A549 (cell line): ENCODE measurements at regions not wholly inside any gene's neighbourhood (a gene's known extent, or its start where the extent isn't known, plus 50 kb on each side); places are given as distances from the start of the nearest gene placed in this dataset.

Experiments
- ATAC-seq, 2 experiments: fragments of 200-7000 bp in 1 of 2; fragments of >200 bp in 1 of 2; cut with Nextera tagmentation in 1 of 2; cut with Tn5 transposase in 1 of 2; 3 replicates each; pipeline versions ENCODE4 v1.8.0 to v1.9.1; 2018 to 2020; ENCODE audit warnings: mild to moderate bottlenecking in 1 of 2, moderate library complexity in 1 of 2
- CTCF ChIA-PET: fragments of 300-600 bp; sonication (Branson Sonifier 250); formaldehyde crosslinking; extraction: SDS; loops from one replicate; lab custom pipeline; 2021; ENCODE audit warnings: antibody characterized with exemption, inconsistent platforms; lab: Yijun Ruan, JAX
- POLR2A ChIA-PET: fragments of 350-600 bp; formaldehyde crosslinking; extraction: SDS; loops from one replicate; lab custom pipeline; 2021; ENCODE audit warnings: antibody characterized with exemption, inconsistent platforms; lab: Yijun Ruan, JAX
- DNase-seq, 2 experiments: peaks; one replicate each; pipeline versions ENCODE4 v3.0.0 to v3.0.0-alpha.2; 2011 to 2016; ENCODE audit warnings: low read depth in 1 of 2, low spot score in 1 of 2
- FAIRE-seq: peaks from 2 replicates; lab custom pipeline; 2011; peaks lifted over from hg19 to GRCh38; lab: Jason Lieb, UNC
- H3K27ac ChIP-seq, 2 experiments: fragments of >200 bp; sonication (Bioruptor Twin); formaldehyde crosslinking; 3 replicates each; pipeline ENCODE4 v1.5.1; 2016 to 2017
- H3K4me1 ChIP-seq: fragments of >200 bp; sonication (Bioruptor Twin); formaldehyde crosslinking; 3 replicates; pipeline ENCODE4 v1.6.1; 2016
- H3K4me2 ChIP-seq: fragments of >200 bp; sonication (Bioruptor Twin); formaldehyde crosslinking; 3 replicates; pipeline ENCODE4 v1.6.1; 2016
- H3K4me3 ChIP-seq: fragments of >200 bp; sonication (Bioruptor Twin); formaldehyde crosslinking; 3 replicates; pipeline ENCODE4 v1.5.1; 2016
- H3K9me3 ChIP-seq: fragments of >200 bp; sonication (Bioruptor Twin); formaldehyde crosslinking; 3 replicates; pipeline ENCODE4 v1.6.1; 2016
- CBX2 ChIP-seq: fragments of 200-600 bp; sonication (generic); IDR thresholded peaks from 2 replicates; pipeline ENCODE4 v1.6.1; 2016; ENCODE audit warnings: low read depth, mild to moderate bottlenecking, borderline replicate concordance
- CHD4 ChIP-seq: fragments of 200-600 bp; sonication (generic); IDR thresholded peaks from 2 replicates; pipeline ENCODE4 v1.6.1; 2016; ENCODE audit warnings: antibody characterized with exemption, mild to moderate bottlenecking, borderline replicate concordance
- EP300 ChIP-seq, 2 experiments: fragments of >200 bp; sonication (Bioruptor Twin); formaldehyde crosslinking; IDR thresholded peaks; 2 replicates in 1 of 2; 3 replicates in 1 of 2; pipeline ENCODE4 v1.6.1; 2016 to 2017
- ESRRA ChIP-seq: fragments of 150-350 bp; IDR thresholded peaks from 2 replicates; pipeline ENCODE4 v1.6.1; 2014; ENCODE audit warnings: mild to moderate bottlenecking, low read length, borderline replicate concordance
- FOSL2 ChIP-seq, 2 experiments: fragments of 450-650 bp in 1 of 2; fragments of >200 bp in 1 of 2; sonication (Bioruptor Twin) in 1 of 2; formaldehyde crosslinking; IDR thresholded peaks; 2 replicates each; pipeline versions ENCODE4 v1.5.0 to v1.6.1; 2016 to 2020; ENCODE audit warnings: mild to moderate bottlenecking in 1 of 2, moderate library complexity in 1 of 2
- GATA3 ChIP-seq: IDR thresholded peaks from 2 replicates; pipeline ENCODE4 v1.6.1; 2012; ENCODE audit warnings: borderline replicate concordance
- HEYL ChIP-seq: fragments of 250-450 bp; sonication (Bioruptor Pico); IDR thresholded peaks from 2 replicates; pipeline ENCODE4 v1.8.0; 2021; ENCODE audit warnings: mild to moderate bottlenecking, moderate library complexity
- HOXA7 ChIP-seq: fragments of 250-450 bp; sonication (Bioruptor Pico); IDR thresholded peaks from 2 replicates; pipeline ENCODE4 v1.5.0; 2020; ENCODE audit warnings: mild to moderate bottlenecking, moderate library complexity
- JUN ChIP-seq, 2 experiments: fragments of >200 bp; sonication (Bioruptor Twin); formaldehyde crosslinking; IDR thresholded peaks; 2 replicates in 1 of 2; 3 replicates in 1 of 2; pipeline ENCODE4 v1.6.1; 2016 to 2017
- JUNB ChIP-seq: fragments of >200 bp; sonication (Bioruptor Twin); formaldehyde crosslinking; IDR thresholded peaks from 2 replicates; pipeline ENCODE4 v1.6.1; 2016
- MAFK ChIP-seq: fragments of 450-650 bp; IDR thresholded peaks from 2 replicates; pipeline ENCODE4 v1.6.1; 2014; ENCODE audit not compliant: partially characterized antibody
- RFX5 ChIP-seq: fragments of 450-650 bp; IDR thresholded peaks from 2 replicates; pipeline ENCODE4 v1.7.1; 2014; ENCODE audit warnings: antibody characterized with exemption, mild to moderate bottlenecking, moderate library complexity
- SREBF2 ChIP-seq: fragments of 450-650 bp; IDR thresholded peaks from 2 replicates; pipeline ENCODE4 v1.6.1; 2014; ENCODE audit warnings: mild to moderate bottlenecking, moderate library complexity
- TFCP2L1 ChIP-seq: fragments of 250-450 bp; sonication (Bioruptor Pico); IDR thresholded peaks from 2 replicates; pipeline ENCODE4 v1.5.0; 2021; ENCODE audit warnings: mild to moderate bottlenecking
- ZC3H11A ChIP-seq: fragments of 450-650 bp; IDR thresholded peaks from 2 replicates; pipeline ENCODE4 v1.6.1; 2014; ENCODE audit warnings: antibody characterized with exemption, mild to moderate bottlenecking
- WGBS: methylation state at CpG from one replicate; pipeline ENCODE4 v1.1.6; 2017; ENCODE audit errors: missing lambda C conversion rate; 5-methylcytosine and 5-hydroxymethylcytosine counted together
- TF ChIP-seq, protein P1 (sequence below): fragments of >200 bp; sonication (Bioruptor Twin); formaldehyde crosslinking; IDR thresholded peaks from 3 replicates; pipeline ENCODE4 v1.6.1; 2016
- TF ChIP-seq, protein P2 (sequence below): fragments of 250-450 bp; sonication (Bioruptor Pico); IDR thresholded peaks from 2 replicates; pipeline ENCODE4 v1.5.0; 2020; ENCODE audit warnings: low read depth, mild to moderate bottlenecking, moderate library complexity

GRCh38 chr3:159853506-159853864 lies 135.2 kb upstream of the IL12A start (continued):
- TF ChIP-seq FOSL2 (IDR thresholded peaks at IDR 0.05) (no peak), FOSL2 (CRISPR knock-in tag; IDR thresholded peaks at IDR 0.05) (no peak)

DNA sequence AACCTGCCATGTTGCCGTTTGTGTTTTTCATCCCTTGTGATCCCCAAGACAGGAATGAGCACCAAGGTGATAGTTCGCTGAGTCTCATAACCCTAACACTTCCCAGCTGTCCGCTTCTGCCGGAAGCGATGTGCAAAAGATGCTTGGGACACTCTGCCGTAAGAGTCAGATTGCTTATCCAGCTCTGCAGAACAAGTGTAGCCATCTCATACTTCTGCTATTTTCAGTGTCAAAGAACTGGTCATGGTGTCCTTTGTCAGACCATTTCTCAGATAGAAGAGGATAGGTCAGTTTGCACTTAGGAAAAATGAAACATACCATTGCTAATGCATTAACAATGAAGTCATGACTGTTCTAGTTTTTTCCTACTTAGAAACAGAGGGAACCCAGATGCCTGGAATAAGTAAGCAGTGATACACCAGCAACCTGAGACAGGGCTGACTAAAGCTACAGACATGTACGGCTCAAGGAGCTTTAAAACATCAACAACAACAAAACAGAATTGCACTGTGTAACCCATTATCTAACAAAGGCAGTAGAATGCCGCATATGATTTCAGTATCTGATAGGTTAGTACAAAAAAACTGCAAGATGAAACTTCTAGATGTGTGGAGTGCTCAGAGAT lies 134.0 kb upstream of the IL12A start:
- ATAC-seq: peak; percentile 85 to 89
- peak; percentile 35; the same call in 1 of the 2 replicates for TF ChIP-seq JUNB
- TF ChIP-seq GATA3: peak; percentile 27; the same call in 1 of the 2 replicates
- no peak for TF ChIP-seq EP300 (IDR thresholded peaks at IDR 0.05)
- TF ChIP-seq HEYL (CRISPR knock-in tag): no peak
- TF ChIP-seq TFCP2L1 (CRISPR knock-in tag): no peak
- TF ChIP-seq CBX2: no peak
- 0 out of 2 replicates have a peak, but pooled peaks have one; percentile 9 for TF ChIP-seq FOSL2 (IDR thresholded peaks at IDR 0.05)
- peak; percentile 80 for TF ChIP-seq FOSL2 (CRISPR knock-in tag; IDR thresholded peaks at IDR 0.05)
- TF ChIP-seq, protein P1, sequence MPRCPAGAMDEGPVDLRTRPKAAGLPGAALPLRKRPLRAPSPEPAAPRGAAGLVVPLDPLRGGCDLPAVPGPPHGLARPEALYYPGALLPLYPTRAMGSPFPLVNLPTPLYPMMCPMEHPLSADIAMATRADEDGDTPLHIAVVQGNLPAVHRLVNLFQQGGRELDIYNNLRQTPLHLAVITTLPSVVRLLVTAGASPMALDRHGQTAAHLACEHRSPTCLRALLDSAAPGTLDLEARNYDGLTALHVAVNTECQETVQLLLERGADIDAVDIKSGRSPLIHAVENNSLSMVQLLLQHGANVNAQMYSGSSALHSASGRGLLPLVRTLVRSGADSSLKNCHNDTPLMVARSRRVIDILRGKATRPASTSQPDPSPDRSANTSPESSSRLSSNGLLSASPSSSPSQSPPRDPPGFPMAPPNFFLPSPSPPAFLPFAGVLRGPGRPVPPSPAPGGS: no peak
- no peak for TF ChIP-seq HOXA7 (CRISPR knock-in tag)
- TF ChIP-seq, all 56 proteins: peak for 3
- ChIA-PET POLR2A (no interaction called here), CTCF (interaction anchor here (0.7 to 4.0 kb wide), 7 partner anchors 18 to 153 kb away, joined by 3 to 18 read pairs (median 3); no protein-coding TSS in a partner anchor)
- H3K27ac ChIP-seq: peak overlapping the region; percentile 51 to 62; a peak in 4 of 6 replicates
- no peak overlapping the region for H3K4me3 ChIP-seq
- H3K9me3 ChIP-seq: no peaks in the 10 kb centered on the region
- WGBS: 45% methylated on average over 8 of the region's 8 CpGs
- DNase-seq: peak; percentile 42 to 69
- H3K4me2 ChIP-seq: peak overlapping the region; percentile 64
- FAIRE-seq: no peak
- peaks cover 53% of the 10 kb centered on the region for H3K4me1 ChIP-seq

- WGBS: 77% methylated on average over 5 of the region's 5 CpGs
- no peak for DNase-seq
- H3K27ac ChIP-seq: peak overlapping the region in 1 of 2 experiments; percentile 43; a peak in 1 of 6 replicates
- peaks cover 57% of the 10 kb centered on the region for H3K4me1 ChIP-seq
- POLR2A ChIA-PET: no interaction called here
- FAIRE-seq: no peak
- TF ChIP-seq MAFK (peak; percentile 48), RFX5 (no peak)
- TF ChIP-seq, all 56 proteins: peak for 1
- H3K9me3 ChIP-seq: no peaks in the 10 kb centered on the region
- H3K4me2 ChIP-seq: peak overlapping the region; percentile 64; the same call in 2 of the 3 replicates
- no peak for ATAC-seq
- CTCF ChIA-PET: interaction anchor here (1.0 to 4.0 kb wide), 6 partner anchors 10 to 147 kb away, joined by 3 to 15 read pairs (median 4); no protein-coding TSS in a partner anchor
- no peak overlapping the region for H3K4me3 ChIP-seq
These were observed 132.9 kb upstream of the IL12A start for GRCh38 chr3:159855599-159856346.

GRCh38 chr3:159856590-159857104 lies 132.0 kb upstream of the IL12A start:
- POLR2A ChIA-PET: no interaction called here
- H3K27ac ChIP-seq: no peak overlapping the region; a peak in 1 of 6 replicates

More at GRCh38 chr3:159856590-159857104, 132.0 kb upstream of the IL12A start:
- CTCF ChIA-PET: interaction anchor here (1.2 to 3.2 kb wide), 4 partner anchors 10 to 146 kb away, joined by 3 to 10 read pairs (median 6); no protein-coding TSS in a partner anchor
- Histone ChIP-seq H3K4me1 (peaks cover 56% of the 10 kb centered on the region), H3K4me3 (no peak overlapping the region), H3K9me3 (no peaks in the 10 kb centered on the region), H3K4me2 (no peak overlapping the region)
- FAIRE-seq (no peak), ATAC-seq (no peak), DNase-seq (no peak)
- 94% methylated on average over 13 of the region's 13 CpGs for WGBS
- TF ChIP-seq JUN (IDR thresholded peaks at IDR 0.05) (no peak), ZC3H11A (no peak), SREBF2 (no peak), GATA3 (no peak), CHD4 (no peak), ESRRA (no peak)
- TF ChIP-seq, protein P2, sequence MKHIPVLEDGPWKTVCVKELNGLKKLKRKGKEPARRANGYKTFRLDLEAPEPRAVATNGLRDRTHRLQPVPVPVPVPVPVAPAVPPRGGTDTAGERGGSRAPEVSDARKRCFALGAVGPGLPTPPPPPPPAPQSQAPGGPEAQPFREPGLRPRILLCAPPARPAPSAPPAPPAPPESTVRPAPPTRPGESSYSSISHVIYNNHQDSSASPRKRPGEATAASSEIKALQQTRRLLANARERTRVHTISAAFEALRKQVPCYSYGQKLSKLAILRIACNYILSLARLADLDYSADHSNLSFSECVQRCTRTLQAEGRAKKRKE: no peak
